ENCODE measurements at regions not wholly inside any gene's neighbourhood (a gene's known extent, or its start where the extent isn't known, plus 50 kb on each side); places are given as distances from the start of the nearest gene placed in this dataset.

GRCh38 chr5:87095787-87096186, 171.9 kb upstream of the RASA1 start:
- Histone ChIP-seq H3K56ac (ENCODE audit: extremely low read depth, insufficient read depth, low read length) (no peak overlapping the region), H3K23ac (ENCODE audit: low read depth, low read length) (no peak overlapping the region), H3K27ac (ENCODE audit: insufficient read depth, low read length) (no peak overlapping the region), H4K91ac (ENCODE audit: insufficient read depth, low read depth, low read length) (no peak overlapping the region), H3K4me3 (ENCODE audit: insufficient read depth, low read depth, low read length) (no peak overlapping the region), H4K8ac (ENCODE audit: low read depth in 2 of 2, low read length in 2 of 2) (no peak overlapping the region), H3K4me1 (ENCODE audit: control insufficient read depth, insufficient read depth, low read length) (peaks cover 1% of the 10 kb centered on the region; the same call in 1 of the 2 replicates), H4K5ac (ENCODE audit: low read depth, low read length) (no peak overlapping the region), H3K4me2 (ENCODE audit: low read depth, low read length) (no peak overlapping the region), H2BK5ac (ENCODE audit: low read depth, low read length, poor library complexity, severe bottlenecking) (no peak overlapping the region), H3K14ac (replicated peaks; ENCODE audit: low read depth, low read length) (no peak overlapping the region), H2BK120ac (ENCODE audit: low read depth, low read length) (no peak overlapping the region), H4K20me1 (ENCODE audit: insufficient read depth, low read length) (no peaks in the 10 kb centered on the region), H3K9ac (ENCODE audit: low read depth, low read length) (no peak overlapping the region), H2AFZ (replicated peaks; ENCODE audit: low read length, poor library complexity) (no peak overlapping the region), H3K36me3 (ENCODE audit: control insufficient read depth, insufficient read depth, low read length) (no peaks in the 10 kb centered on the region), H3K4ac (ENCODE audit: low read depth, low read length) (no peak overlapping the region), H3K9me1 (ENCODE audit: insufficient read depth, low read length) (no peaks in the 10 kb centered on the region), H2AK9ac (replicated peaks; ENCODE audit: low read depth, low read length, poor library complexity) (no peak overlapping the region), H2AK5ac (ENCODE audit: low read depth, low read length) (no peak overlapping the region), H2BK15ac (ENCODE audit: low read depth, low read length) (no peak overlapping the region), H2BK20ac (ENCODE audit: low read depth, low read length) (no peak overlapping the region), H3K79me1 (ENCODE audit: low read depth in 1 of 2, low read length in 2 of 2) (no peaks in the 10 kb centered on the region), H3K18ac (ENCODE audit: low read depth, low read length) (no peak overlapping the region), H3K27me3 (ENCODE audit: control insufficient read depth, insufficient read depth, low read length) (no peaks in the 10 kb centered on the region), H3K9me3 (ENCODE audit: control insufficient read depth, insufficient read depth, low read length) (no peaks in the 10 kb centered on the region)
- dilution Hi-C loops (cut with HindIII; ENCODE audit: low sequenced_read_pairs, unreplicated experiment) (no loop called here), intact Hi-C loops (cut with micrococcal nuclease) (loop anchor here (2.0 kb wide), 1 partner anchor 17 kb away; no protein-coding TSS in a partner anchor), in situ Hi-C loops (cut with MboI; ENCODE audit: low sequenced_read_pairs) (no loop called here)
- WGBS, 2 experiments (ENCODE audit: extremely low coverage in 2 of 2, insufficient read length in 1 of 2), result no CpG with 5 or more reads among the region's 1 CpG
- ATAC-seq (ENCODE audit: low read depth) (no peak), DNase-seq (no peak)
- ChIA-PET CTCF (interaction anchor here (1.3 kb wide), 1 partner anchor 14 kb away, joined by 3 read pairs; no protein-coding TSS in a partner anchor), POLR2A (ENCODE audit: unreplicated experiment) (no interaction called here)
- TF ChIP-seq, protein P1, sequence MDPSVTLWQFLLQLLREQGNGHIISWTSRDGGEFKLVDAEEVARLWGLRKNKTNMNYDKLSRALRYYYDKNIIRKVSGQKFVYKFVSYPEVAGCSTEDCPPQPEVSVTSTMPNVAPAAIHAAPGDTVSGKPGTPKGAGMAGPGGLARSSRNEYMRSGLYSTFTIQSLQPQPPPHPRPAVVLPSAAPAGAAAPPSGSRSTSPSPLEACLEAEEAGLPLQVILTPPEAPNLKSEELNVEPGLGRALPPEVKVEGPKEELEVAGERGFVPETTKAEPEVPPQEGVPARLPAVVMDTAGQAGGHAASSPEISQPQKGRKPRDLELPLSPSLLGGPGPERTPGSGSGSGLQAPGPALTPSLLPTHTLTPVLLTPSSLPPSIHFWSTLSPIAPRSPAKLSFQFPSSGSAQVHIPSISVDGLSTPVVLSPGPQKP (IDR thresholded peaks at IDR 0.05; ENCODE audit: borderline replicate concordance, low read depth, low read length), result no peak
- TF ChIP-seq, protein P2, sequence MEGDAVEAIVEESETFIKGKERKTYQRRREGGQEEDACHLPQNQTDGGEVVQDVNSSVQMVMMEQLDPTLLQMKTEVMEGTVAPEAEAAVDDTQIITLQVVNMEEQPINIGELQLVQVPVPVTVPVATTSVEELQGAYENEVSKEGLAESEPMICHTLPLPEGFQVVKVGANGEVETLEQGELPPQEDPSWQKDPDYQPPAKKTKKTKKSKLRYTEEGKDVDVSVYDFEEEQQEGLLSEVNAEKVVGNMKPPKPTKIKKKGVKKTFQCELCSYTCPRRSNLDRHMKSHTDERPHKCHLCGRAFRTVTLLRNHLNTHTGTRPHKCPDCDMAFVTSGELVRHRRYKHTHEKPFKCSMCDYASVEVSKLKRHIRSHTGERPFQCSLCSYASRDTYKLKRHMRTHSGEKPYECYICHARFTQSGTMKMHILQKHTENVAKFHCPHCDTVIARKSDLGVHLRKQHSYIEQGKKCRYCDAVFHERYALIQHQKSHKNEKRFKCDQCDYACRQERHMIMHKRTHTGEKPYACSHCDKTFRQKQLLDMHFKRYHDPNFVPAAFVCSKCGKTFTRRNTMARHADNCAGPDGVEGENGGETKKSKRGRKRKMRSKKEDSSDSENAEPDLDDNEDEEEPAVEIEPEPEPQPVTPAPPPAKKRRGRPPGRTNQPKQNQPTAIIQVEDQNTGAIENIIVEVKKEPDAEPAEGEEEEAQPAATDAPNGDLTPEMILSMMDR (conservative IDR thresholded peaks at IDR 0.05; ENCODE audit: low read depth, low read length), result no peak
- TF ChIP-seq POLR2A (IDR thresholded peaks at IDR 0.05; ENCODE audit: low read depth, low read length) (no peak), MAZ (IDR thresholded peaks at IDR 0.05; ENCODE audit: borderline replicate concordance, low read depth, low read length) (no peak), RFX5 (IDR thresholded peaks at IDR 0.05; ENCODE audit: low read depth, low read length) (no peak), RCOR1 (IDR thresholded peaks at IDR 0.05; ENCODE audit: insufficient replicate concordance, low read length) (no peak), MXI1 (IDR thresholded peaks at IDR 0.05; ENCODE audit: borderline replicate concordance, low read depth, low read length) (no peak), NFE2L2 (IDR thresholded peaks at IDR 0.05; ENCODE audit: low read depth, low read length) (no peak), CEBPB (IDR thresholded peaks at IDR 0.05; ENCODE audit: low read depth, low read length) (no peak)
- no TSS peak for BruUV-seq (replicated peaks)
